Stomach (tissue), 4 donors: ENCODE measurements at regions not wholly inside any gene's neighbourhood (a gene's known extent, or its start where the extent isn't known, plus 50 kb on each side); places are given as distances from the start of the nearest gene placed in this dataset.

Experiments used
- CTCF ChIP-seq, 7 experiments: fragments of 450-650 bp in 4 of 7; fragments of 200-600 bp in 3 of 7; sonication (generic) in 3 of 7; IDR thresholded peaks; one replicate each; pipeline ENCODE4 v1.5.1; 2016 to 2019; ENCODE audit warnings: antibody characterized with exemption in 7 of 7, control low read depth in 2 of 7, mild to moderate bottlenecking in 1 of 7
- EP300 ChIP-seq: sonication (generic); formaldehyde crosslinking; IDR thresholded peaks from one replicate; pipeline ENCODE4 v1.6.1; 2017; ENCODE audit warnings: antibody characterized with exemption
- POLR2A ChIP-seq, 4 donors: fragments of 450-650 bp; IDR thresholded peaks; one replicate each; pipeline ENCODE4 v1.6.1; 2016; ENCODE audit warnings: antibody characterized with exemption in 4 of 4, control low read depth in 2 of 4, mild to moderate bottlenecking in 1 of 4, moderate library complexity in 1 of 4
- POLR2AphosphoS5 ChIP-seq, 3 donors: sonication (generic); formaldehyde crosslinking; IDR thresholded peaks; one replicate each; pipeline ENCODE4 v1.6.1; 2016; ENCODE audit warnings: antibody characterized with exemption in 3 of 3

GRCh38 chrX:5194806-5195205 lies 1033.9 kb downstream of the NLGN4X start:
- TF ChIP-seq CTCF (IDR thresholded peaks at IDR 0.05) (no peak), EP300 (no peak), POLR2A (IDR thresholded peaks at IDR 0.05) (no peak), POLR2AphosphoS5 (IDR thresholded peaks at IDR 0.05) (no peak)
